H9 (cell line): ENCODE measurements at regions not wholly inside any gene's neighbourhood (a gene's known extent, or its start where the extent isn't known, plus 50 kb on each side); places are given as distances from the start of the nearest gene placed in this dataset.

Experiments used
- DNase-seq: peaks from one replicate; pipeline ENCODE4 v3.0.0-alpha.2; 2017
- H2AFZ ChIP-seq: one replicate; pipeline ENCODE4 v1.6.1; 2013; ENCODE audit warnings: mild to moderate bottlenecking, low read length, control low read depth, moderate library complexity
- H2AK5ac ChIP-seq: 2 replicates; pipeline ENCODE4 v1.6.1; 2013; ENCODE audit warnings: low read length, control low read depth, mixed read lengths; ENCODE audit not compliant: insufficient read length
- H2BK120ac ChIP-seq: one replicate; pipeline ENCODE4 v1.6.1; 2013; ENCODE audit warnings: low read depth, mild to moderate bottlenecking, low read length, control low read depth, inconsistent platforms; ENCODE audit not compliant: poor library complexity, severe bottlenecking
- H2BK12ac ChIP-seq: 2 replicates; pipeline ENCODE4 v1.6.1; 2013; ENCODE audit warnings: low read length, control low read depth, mixed read lengths, low read depth; ENCODE audit not compliant: insufficient read length
- H2BK15ac ChIP-seq: 2 replicates; pipeline ENCODE4 v1.6.1; 2013; ENCODE audit warnings: low read depth, low read length, control low read depth
- H2BK20ac ChIP-seq: one replicate; pipeline ENCODE4 v1.6.1; 2013; ENCODE audit warnings: low read depth, mild to moderate bottlenecking, low read length, control low read depth, inconsistent platforms; ENCODE audit not compliant: poor library complexity, severe bottlenecking
- H2BK5ac ChIP-seq: 2 replicates; pipeline ENCODE4 v1.6.1; 2013; ENCODE audit warnings: low read length, control low read depth, mixed read lengths; ENCODE audit not compliant: insufficient read length
- H3K14ac ChIP-seq: 2 replicates; pipeline ENCODE4 v1.6.1; 2013; ENCODE audit warnings: low read length, control low read depth; ENCODE audit not compliant: insufficient read depth
- H3K18ac ChIP-seq: 2 replicates; pipeline ENCODE4 v1.6.1; 2013; ENCODE audit warnings: low read depth, mild to moderate bottlenecking, mixed read lengths, low read length, control low read depth; ENCODE audit not compliant: insufficient read length
- H3K23ac ChIP-seq: 2 replicates; pipeline ENCODE4 v1.6.1; 2013; ENCODE audit warnings: low read length, control low read depth, mixed read lengths, low read depth; ENCODE audit not compliant: insufficient read length
- H3K23me2 ChIP-seq: 2 replicates; pipeline ENCODE4 v1.6.1; 2013; ENCODE audit warnings: low read depth, mild to moderate bottlenecking, mixed read lengths, low read length, control low read depth; ENCODE audit not compliant: insufficient read length, poor library complexity, severe bottlenecking
- H3K27ac ChIP-seq: 2 replicates; pipeline ENCODE4 v1.5.1; 2013; ENCODE audit warnings: low read length, control low read depth, mixed read lengths, low read depth; ENCODE audit not compliant: insufficient read length
- H3K27me3 ChIP-seq: 2 replicates; pipeline ENCODE4 v1.6.1; 2013; ENCODE audit warnings: low read length, control low read depth, inconsistent platforms; ENCODE audit not compliant: insufficient read depth
- H3K4ac ChIP-seq: 2 replicates; pipeline ENCODE4 v1.6.1; 2013; ENCODE audit warnings: low read depth, mild to moderate bottlenecking, control low read depth, inconsistent platforms, low read length, moderate library complexity
- H3K4me1 ChIP-seq: 2 replicates; pipeline ENCODE4 v1.6.1; 2013; ENCODE audit warnings: low read length, control low read depth, inconsistent platforms; ENCODE audit not compliant: insufficient read depth
- H3K4me2 ChIP-seq: 2 replicates; pipeline ENCODE4 v1.6.1; 2013; ENCODE audit warnings: low read length, control low read depth, mixed read lengths; ENCODE audit not compliant: insufficient read length, insufficient read depth
- H3K56ac ChIP-seq: 2 replicates; pipeline ENCODE4 v1.6.1; 2013; ENCODE audit warnings: low read depth, mild to moderate bottlenecking, mixed read lengths, low read length, control low read depth; ENCODE audit not compliant: insufficient read length
- H3K79me1 ChIP-seq: 2 replicates; pipeline ENCODE4 v1.6.1; 2013; ENCODE audit warnings: low read depth, mild to moderate bottlenecking, moderate library complexity, low read length, control low read depth, inconsistent platforms; ENCODE audit not compliant: insufficient read depth, poor library complexity, severe bottlenecking
- H3K79me2 ChIP-seq: 2 replicates; pipeline ENCODE4 v1.6.1; 2013; ENCODE audit warnings: low read length, control low read depth, inconsistent platforms; ENCODE audit not compliant: insufficient read depth
- H3K9ac ChIP-seq: 2 replicates; pipeline ENCODE4 v1.6.1; 2013; ENCODE audit warnings: low read length, control low read depth, mixed read lengths; ENCODE audit not compliant: insufficient read length; ENCODE audit errors: extremely low read depth
- H3K9me3 ChIP-seq: one replicate; pipeline ENCODE4 v1.6.1; 2013; ENCODE audit warnings: low read depth, low read length, inconsistent platforms; ENCODE audit not compliant: control insufficient read depth
- H3T11ph ChIP-seq: one replicate; pipeline ENCODE4 v1.6.1; 2013; ENCODE audit warnings: mild to moderate bottlenecking, low read length, control low read depth, inconsistent platforms
- H4K20me1 ChIP-seq: one replicate; pipeline ENCODE4 v1.6.1; 2013; ENCODE audit not compliant: control insufficient read depth, insufficient read length, insufficient read depth
- H4K5ac ChIP-seq: 2 replicates; pipeline ENCODE4 v1.6.1; 2013; ENCODE audit warnings: low read depth, mild to moderate bottlenecking, mixed read lengths, low read length, control low read depth; ENCODE audit not compliant: insufficient read length
- H4K8ac ChIP-seq: replicated peaks from 2 replicates; pipeline ENCODE4 v1.6.1; 2013; ENCODE audit warnings: low read length, control low read depth, mixed read lengths, low read depth; ENCODE audit not compliant: insufficient read length
- H4K91ac ChIP-seq: 2 replicates; pipeline ENCODE4 v1.6.1; 2013; ENCODE audit warnings: low read depth, mild to moderate bottlenecking, moderate library complexity, mixed read lengths, low read length, control low read depth; ENCODE audit not compliant: insufficient read length
- H3K27ac Mint-ChIP-seq, 3 experiments: 2 replicates in 2 of 3; 3 replicates in 1 of 3; pipeline ENCODE4 v1.8.0; 2020 to 2021; ENCODE audit warnings: mixed read lengths in 3 of 3, mild to moderate bottlenecking in 1 of 3, moderate library complexity in 1 of 3
- H3K27me3 Mint-ChIP-seq: 2 replicates; pipeline ENCODE4 v1.8.0; 2021; ENCODE audit warnings: low read depth, mild to moderate bottlenecking, moderate library complexity, mixed read lengths
- H3K36me3 Mint-ChIP-seq, 3 experiments: 2 replicates in 2 of 3; 3 replicates in 1 of 3; pipeline ENCODE4 v1.8.0; 2020 to 2021; ENCODE audit warnings: low read depth in 3 of 3, mixed read lengths in 3 of 3; ENCODE audit not compliant: insufficient read depth in 1 of 3
- H3K4me1 Mint-ChIP-seq, 2 experiments: 2 replicates each; pipeline ENCODE4 v1.8.0; 2020; ENCODE audit warnings: mixed read lengths in 2 of 2
- H3K4me3 Mint-ChIP-seq, 2 experiments: 2 replicates in 1 of 2; 3 replicates in 1 of 2; pipeline ENCODE4 v1.8.0; 2020 to 2021; ENCODE audit warnings: mild to moderate bottlenecking in 2 of 2, mixed read lengths in 2 of 2, moderate library complexity in 1 of 2
- H3K9me3 Mint-ChIP-seq, 2 experiments: 2 replicates in 1 of 2; 3 replicates in 1 of 2; pipeline ENCODE4 v1.8.0; 2020; ENCODE audit warnings: mild to moderate bottlenecking in 2 of 2, mixed read lengths in 2 of 2, moderate library complexity in 1 of 2
- WGBS: extraction: QIAGEN DNeasy Blood & Tissue Kit; methylation state at CpG from one replicate; pipeline ENCODE4 v1.1.7; 2013; ENCODE audit warnings: missing lambda C conversion rate, low lambda C conversion rate, mixed read lengths; ENCODE audit not compliant: insufficient read length; ENCODE audit errors: extremely low coverage; 5-methylcytosine and 5-hydroxymethylcytosine counted together
- TF ChIP-seq, protein P1 (sequence below): fragments of 200-600 bp; sonication (generic); conservative IDR thresholded peaks from 3 replicates; pipeline ENCODE4 v1.8.0; 2021; ENCODE audit warnings: antibody characterized with exemption, mild to moderate bottlenecking

DNA sequence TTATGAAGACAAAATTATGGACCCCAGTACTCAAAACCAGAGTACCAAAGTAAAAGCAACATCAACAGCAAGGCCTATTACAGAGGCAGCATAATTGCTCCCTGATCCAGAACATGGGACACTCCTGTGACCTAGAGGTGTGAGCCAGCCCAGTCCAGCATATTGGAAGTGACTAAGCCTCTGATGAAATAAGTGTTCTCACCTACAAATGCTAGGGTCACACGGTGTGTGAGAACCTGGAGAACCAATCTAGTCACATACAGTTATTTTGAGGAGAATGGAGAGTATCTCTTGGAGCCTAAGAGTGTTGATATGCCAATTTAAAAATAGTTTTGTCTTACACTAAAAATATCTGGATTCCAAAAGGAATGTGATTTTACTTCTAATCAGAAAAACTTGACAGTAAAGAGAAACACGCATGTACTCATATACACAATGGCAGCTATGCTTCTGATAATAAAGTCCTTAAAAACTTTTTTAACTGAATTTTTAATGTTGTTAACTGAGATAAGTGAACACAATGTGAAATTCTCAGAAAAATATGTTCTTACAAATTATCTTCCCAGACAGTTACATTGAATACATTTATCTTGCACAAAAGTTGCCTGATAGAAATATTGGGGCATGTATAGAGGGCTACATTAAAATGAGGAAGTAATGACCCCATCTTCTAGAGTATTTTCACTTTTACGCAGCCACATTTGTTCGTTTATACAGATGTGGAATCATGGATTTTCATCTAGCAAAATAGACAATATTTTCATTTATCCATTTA lies 56.8 kb upstream of the CD36 start:
- H3K4ac ChIP-seq: no peak overlapping the region
- no peak for DNase-seq
- H3K23me2 ChIP-seq: no peaks in the 10 kb centered on the region
- H2BK12ac ChIP-seq: no peak overlapping the region
- H3T11ph ChIP-seq: no peak overlapping the region
- H3K14ac ChIP-seq: no peak overlapping the region
- TF ChIP-seq, protein P1, sequence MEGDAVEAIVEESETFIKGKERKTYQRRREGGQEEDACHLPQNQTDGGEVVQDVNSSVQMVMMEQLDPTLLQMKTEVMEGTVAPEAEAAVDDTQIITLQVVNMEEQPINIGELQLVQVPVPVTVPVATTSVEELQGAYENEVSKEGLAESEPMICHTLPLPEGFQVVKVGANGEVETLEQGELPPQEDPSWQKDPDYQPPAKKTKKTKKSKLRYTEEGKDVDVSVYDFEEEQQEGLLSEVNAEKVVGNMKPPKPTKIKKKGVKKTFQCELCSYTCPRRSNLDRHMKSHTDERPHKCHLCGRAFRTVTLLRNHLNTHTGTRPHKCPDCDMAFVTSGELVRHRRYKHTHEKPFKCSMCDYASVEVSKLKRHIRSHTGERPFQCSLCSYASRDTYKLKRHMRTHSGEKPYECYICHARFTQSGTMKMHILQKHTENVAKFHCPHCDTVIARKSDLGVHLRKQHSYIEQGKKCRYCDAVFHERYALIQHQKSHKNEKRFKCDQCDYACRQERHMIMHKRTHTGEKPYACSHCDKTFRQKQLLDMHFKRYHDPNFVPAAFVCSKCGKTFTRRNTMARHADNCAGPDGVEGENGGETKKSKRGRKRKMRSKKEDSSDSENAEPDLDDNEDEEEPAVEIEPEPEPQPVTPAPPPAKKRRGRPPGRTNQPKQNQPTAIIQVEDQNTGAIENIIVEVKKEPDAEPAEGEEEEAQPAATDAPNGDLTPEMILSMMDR: no peak
- H4K5ac ChIP-seq: no peak overlapping the region
- no peak overlapping the region for H4K91ac ChIP-seq
- no peak overlapping the region for H3K4me2 ChIP-seq
- no peaks in the 10 kb centered on the region for H3K27me3 ChIP-seq
- no peak overlapping the region for H3K9ac ChIP-seq
- H2BK15ac ChIP-seq: no peak overlapping the region
- H3K27ac ChIP-seq: no peak overlapping the region
- Mint-ChIP-seq H3K27ac (no peak overlapping the region), H3K9me3 (peaks cover 2 to 4% of the 10 kb centered on the region in 2 experiments; a peak in 1 of 5 replicates), H3K4me1 (peaks cover 3% of the 10 kb centered on the region in 2 experiments; a peak in 2 of 4 replicates), H3K36me3 (no peaks in the 10 kb centered on the region), H3K4me3 (no peak overlapping the region), H3K27me3 (no peaks in the 10 kb centered on the region)
- no peaks in the 10 kb centered on the region for H3K79me2 ChIP-seq
- H3K79me1 ChIP-seq: no peaks in the 10 kb centered on the region
- H3K56ac ChIP-seq: no peak overlapping the region
- no peak overlapping the region for H2BK120ac ChIP-seq
- no peak overlapping the region for H2AK5ac ChIP-seq
- no peaks in the 10 kb centered on the region for H3K9me3 ChIP-seq
- no peak overlapping the region for H4K8ac ChIP-seq
- no peak overlapping the region for H3K23ac ChIP-seq
- no peak overlapping the region for H3K18ac ChIP-seq
- H4K20me1 ChIP-seq: no peaks in the 10 kb centered on the region
- H2BK20ac ChIP-seq: no peak overlapping the region
- no peak overlapping the region for H2BK5ac ChIP-seq
- no CpG with 5 or more reads among the region's 4 CpGs for WGBS
- H2AFZ ChIP-seq: no peak overlapping the region
- no peaks in the 10 kb centered on the region for H3K4me1 ChIP-seq
